ENCODE measurements at regions not wholly inside any gene's neighbourhood (a gene's known extent, or its start where the extent isn't known, plus 50 kb on each side); places are given as distances from the start of the nearest gene placed in this dataset.

DNA sequence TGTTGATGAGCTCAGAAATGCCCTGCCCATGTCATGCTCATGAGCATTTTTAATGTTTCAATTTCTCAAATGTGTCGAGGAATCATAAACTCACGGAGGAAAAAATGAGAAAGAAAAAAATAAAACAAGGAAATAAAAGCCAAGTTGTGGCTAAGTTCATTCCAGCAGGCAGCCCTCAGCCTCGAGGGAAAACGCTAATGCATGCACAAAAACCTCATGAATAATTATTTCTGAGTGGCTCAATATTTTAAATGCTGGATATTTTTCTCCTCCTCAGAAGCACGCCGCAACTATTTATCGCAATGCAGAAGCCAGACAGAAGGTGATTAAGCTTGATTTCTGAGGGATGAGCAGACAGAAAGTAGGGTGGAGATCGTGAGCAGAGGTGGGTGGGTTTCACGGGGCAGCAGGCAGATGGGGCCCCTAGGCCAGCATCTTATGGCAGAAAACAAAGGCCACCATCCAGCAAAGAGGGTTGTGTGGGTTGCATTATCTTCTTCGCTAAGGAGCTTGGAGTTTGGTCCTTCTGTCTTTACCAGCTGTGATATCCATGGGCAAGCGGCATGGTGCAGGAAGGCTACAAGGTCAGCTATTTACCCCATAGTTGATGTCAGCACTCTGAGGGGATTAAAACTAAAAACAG, 151.5 kb upstream of the LRFN2 start:
- no peaks in the 10 kb centered on the region for H3K27me3 ChIP-seq
- no peak for DNase-seq
- H3K9me3 ChIP-seq: no peaks in the 10 kb centered on the region
- no peaks in the 10 kb centered on the region for H3K36me3 ChIP-seq
- no peak overlapping the region for H3K4me3 ChIP-seq

- H3K9me3 ChIP-seq: no peaks in the 10 kb centered on the region
- no peaks in the 10 kb centered on the region for H3K27me3 ChIP-seq
- no peak overlapping the region for H3K4me3 ChIP-seq
- no peaks in the 10 kb centered on the region for H3K36me3 ChIP-seq
- no peak for DNase-seq
These were observed 148.4 kb upstream of the LRFN2 start for GRCh38 chr6:40735521-40735920.

GRCh38 chr6:40735121-40735520, 148.0 kb upstream of the LRFN2 start:
- no peaks in the 10 kb centered on the region for H3K9me3 ChIP-seq
- H3K27me3 ChIP-seq: no peaks in the 10 kb centered on the region
- H3K36me3 ChIP-seq: no peaks in the 10 kb centered on the region
- no peak overlapping the region for H3K4me3 ChIP-seq
- no peak for DNase-seq

- Histone ChIP-seq H3K9me3 (no peaks in the 10 kb centered on the region), H3K27me3 (no peaks in the 10 kb centered on the region), H3K36me3 (no peaks in the 10 kb centered on the region), H3K4me3 (no peak overlapping the region)
- no peak for DNase-seq
These were observed 147.4 kb upstream of the LRFN2 start for GRCh38 chr6:40734607-40735006.

DNA sequence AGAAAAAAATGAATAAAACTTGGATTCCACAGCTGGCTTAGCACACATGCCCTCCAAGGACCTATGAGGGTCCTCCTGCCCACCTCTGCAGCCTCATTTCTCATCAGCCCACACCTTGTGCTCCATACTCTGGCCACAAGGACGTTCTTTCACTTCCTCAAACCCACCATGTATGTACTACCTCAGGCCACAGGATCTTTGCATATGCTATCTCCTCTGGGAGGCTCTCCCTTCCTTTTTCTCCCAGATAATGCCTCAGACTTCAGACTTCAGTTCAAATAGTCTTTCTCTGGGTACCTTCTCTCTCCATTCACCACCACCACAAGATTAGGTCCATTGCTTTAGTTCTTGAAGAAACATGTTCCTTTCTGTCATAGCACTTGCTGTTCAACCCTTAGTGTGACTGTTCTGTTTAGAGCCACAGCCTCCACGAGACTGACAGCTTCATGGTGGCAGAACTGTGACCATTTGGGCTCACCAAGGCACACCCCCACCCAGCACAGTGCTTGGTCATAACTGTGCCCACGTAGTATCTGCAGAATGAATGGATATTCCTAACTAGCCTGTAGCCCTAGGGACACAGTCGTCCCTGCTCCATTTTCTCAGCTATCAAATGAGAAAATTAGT, 146.7 kb upstream of the LRFN2 start:
- Histone ChIP-seq H3K27me3 (no peaks in the 10 kb centered on the region), H3K9me3 (no peaks in the 10 kb centered on the region), H3K36me3 (no peaks in the 10 kb centered on the region), H3K4me3 (no peak overlapping the region)
- no peak for DNase-seq

- no peak for DNase-seq
- Histone ChIP-seq H3K36me3 (no peaks in the 10 kb centered on the region), H3K9me3 (no peaks in the 10 kb centered on the region), H3K4me3 (no peak overlapping the region), H3K27me3 (no peaks in the 10 kb centered on the region)
These were observed 146.1 kb upstream of the LRFN2 start for GRCh38 chr6:40733290-40733689.

DNA sequence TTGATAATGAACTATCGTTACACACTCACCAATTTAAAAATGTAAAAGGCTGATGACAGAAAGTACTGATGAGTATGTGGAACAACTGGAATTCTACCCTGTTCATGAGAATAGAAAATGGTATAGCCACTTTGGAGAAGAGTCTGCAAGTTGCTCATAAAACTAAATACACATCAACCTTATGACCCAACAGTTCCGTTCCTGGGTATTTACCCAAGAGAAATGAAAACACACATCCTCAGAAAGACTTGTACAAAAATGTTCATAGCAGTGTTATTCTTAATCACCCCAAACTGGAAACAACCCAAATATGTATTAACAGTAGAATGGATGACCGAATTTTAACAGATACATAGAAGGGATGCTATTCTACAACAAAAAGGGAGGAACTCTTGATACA, 145.7 kb upstream of the LRFN2 start:
- Histone ChIP-seq H3K4me3 (no peak overlapping the region), H3K9me3 (no peaks in the 10 kb centered on the region), H3K27me3 (no peaks in the 10 kb centered on the region), H3K36me3 (no peaks in the 10 kb centered on the region)
- DNase-seq: no peak

DNA sequence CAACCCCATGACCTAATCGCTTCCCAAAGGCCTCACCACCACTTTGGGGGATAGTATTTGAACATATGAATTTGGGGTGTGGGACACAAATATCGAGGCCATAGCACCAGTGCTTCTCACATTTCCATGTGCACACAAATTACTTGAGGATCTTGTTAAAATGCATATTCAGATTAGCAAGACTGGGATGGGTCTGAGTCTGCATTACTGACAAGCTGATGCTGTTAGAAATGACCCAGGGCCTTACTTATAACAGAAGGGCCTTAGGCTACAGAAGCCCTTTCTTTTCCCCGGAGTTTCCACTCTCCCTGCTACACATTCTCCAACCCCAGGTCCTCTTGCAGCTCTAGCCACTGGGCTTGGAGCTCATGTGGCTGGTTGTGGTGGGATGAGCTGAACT, 141.5 kb upstream of the LRFN2 start:
- no peak for DNase-seq
- no peak overlapping the region for H3K4me3 ChIP-seq
- H3K9me3 ChIP-seq: no peaks in the 10 kb centered on the region
- H3K27me3 ChIP-seq: no peaks in the 10 kb centered on the region
- H3K36me3 ChIP-seq: no peaks in the 10 kb centered on the region

DNA sequence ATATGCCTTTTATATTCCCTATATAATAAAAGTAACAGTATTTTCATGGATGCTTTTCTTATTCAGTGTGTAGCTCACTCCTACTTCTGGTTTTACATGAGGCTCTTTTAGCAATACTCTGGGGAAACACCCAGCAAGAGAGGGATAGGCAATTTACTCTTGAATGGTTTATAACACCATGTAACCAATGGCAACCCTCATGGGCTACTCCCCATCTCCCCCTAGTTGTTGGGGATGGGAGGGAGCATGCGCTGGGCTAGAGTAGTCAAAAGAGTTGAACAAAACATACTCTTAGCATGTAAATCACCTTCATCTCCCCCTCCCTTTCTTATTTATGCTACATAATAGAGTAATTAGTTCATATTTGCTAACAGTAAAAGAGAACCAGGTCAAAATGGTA, 140.1 kb upstream of the LRFN2 start:
- H3K9me3 ChIP-seq: no peaks in the 10 kb centered on the region
- H3K36me3 ChIP-seq: no peaks in the 10 kb centered on the region

DNA sequence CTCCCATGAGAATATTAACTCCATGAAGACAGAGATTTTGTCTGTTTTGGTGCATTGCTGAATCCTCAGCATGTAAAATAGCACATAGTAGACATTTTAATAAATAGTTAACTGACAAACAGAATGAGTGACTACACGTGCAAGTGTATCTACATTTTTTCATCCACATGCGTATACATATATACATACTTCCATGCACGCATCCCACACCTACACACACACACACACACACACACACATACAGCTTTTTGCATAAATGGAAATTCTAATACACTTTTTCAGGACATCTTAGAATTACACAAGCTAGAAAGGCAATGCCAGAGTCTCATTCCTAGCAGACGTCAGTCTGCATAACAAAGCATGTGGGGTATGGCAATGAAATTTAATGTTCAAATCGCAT, 139.7 kb upstream of the LRFN2 start:
- no peak overlapping the region for H3K4me3 ChIP-seq
- H3K9me3 ChIP-seq: no peaks in the 10 kb centered on the region
- no peaks in the 10 kb centered on the region for H3K27me3 ChIP-seq
- DNase-seq: no peak
- H3K36me3 ChIP-seq: no peaks in the 10 kb centered on the region

More for the DNA sequence above, 140.1 kb upstream of the LRFN2 start:
- H3K4me3 ChIP-seq: no peak overlapping the region
- no peak for DNase-seq
- H3K27me3 ChIP-seq: no peaks in the 10 kb centered on the region

DNA sequence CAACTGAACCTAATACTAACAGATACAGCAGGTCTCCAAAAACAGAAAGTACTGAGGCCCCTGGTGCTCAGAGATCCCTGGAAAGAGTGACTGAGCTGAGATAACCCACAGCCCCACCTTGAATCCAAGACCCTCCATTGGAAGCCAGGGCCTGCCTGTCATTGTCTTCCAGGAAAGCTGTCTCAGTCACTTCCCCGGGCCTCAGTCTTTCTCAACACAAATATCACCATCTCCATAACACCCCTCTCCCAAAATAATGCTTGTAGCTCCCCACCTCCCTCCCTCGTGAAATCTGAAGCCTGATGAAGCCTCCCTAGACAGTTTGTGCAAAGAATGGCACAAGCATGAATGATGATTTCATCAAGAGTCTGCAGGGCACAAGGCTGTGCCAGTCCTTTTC, 138.2 kb upstream of the LRFN2 start:
- Histone ChIP-seq H3K4me3 (no peak overlapping the region), H3K36me3 (no peaks in the 10 kb centered on the region), H3K9me3 (no peaks in the 10 kb centered on the region), H3K27me3 (no peaks in the 10 kb centered on the region)
- no peak for DNase-seq

DNA sequence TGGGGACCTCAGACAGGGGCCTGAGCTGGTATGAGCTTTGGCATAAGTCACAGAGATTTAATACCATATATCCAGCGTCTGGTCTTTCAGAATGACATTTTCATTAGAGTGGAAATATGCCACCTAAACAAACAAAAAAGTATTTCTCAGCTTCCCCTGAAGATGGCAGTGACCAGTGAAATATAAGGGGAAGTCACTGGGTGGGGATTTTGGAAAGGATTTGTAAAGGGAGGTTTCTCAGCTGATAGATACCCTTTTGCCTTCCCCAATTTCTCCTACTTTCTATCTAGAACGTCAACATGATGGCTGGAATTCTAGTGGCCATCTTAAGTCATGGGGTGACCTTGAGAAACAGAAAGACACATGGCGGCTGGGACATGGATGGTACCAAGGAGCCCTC, 137.7 kb upstream of the LRFN2 start:
- Histone ChIP-seq H3K9me3 (no peaks in the 10 kb centered on the region), H3K36me3 (no peaks in the 10 kb centered on the region), H3K27me3 (no peaks in the 10 kb centered on the region), H3K4me3 (no peak overlapping the region)
- no peak for DNase-seq

GRCh38 chr6:40723967-40724366, 136.8 kb upstream of the LRFN2 start:
- no peaks in the 10 kb centered on the region for H3K9me3 ChIP-seq
- no peak for DNase-seq

GRCh38 chr6:40722553-40723258, 135.5 kb upstream of the LRFN2 start:
- H3K4me3 ChIP-seq: no peak overlapping the region
- H3K36me3 ChIP-seq: no peaks in the 10 kb centered on the region
- DNase-seq: no peak
- no peaks in the 10 kb centered on the region for H3K9me3 ChIP-seq
- H3K27me3 ChIP-seq: no peaks in the 10 kb centered on the region

More at GRCh38 chr6:40723967-40724366, 136.8 kb upstream of the LRFN2 start:
- Histone ChIP-seq H3K36me3 (no peaks in the 10 kb centered on the region), H3K4me3 (no peak overlapping the region), H3K27me3 (no peaks in the 10 kb centered on the region)

DNA sequence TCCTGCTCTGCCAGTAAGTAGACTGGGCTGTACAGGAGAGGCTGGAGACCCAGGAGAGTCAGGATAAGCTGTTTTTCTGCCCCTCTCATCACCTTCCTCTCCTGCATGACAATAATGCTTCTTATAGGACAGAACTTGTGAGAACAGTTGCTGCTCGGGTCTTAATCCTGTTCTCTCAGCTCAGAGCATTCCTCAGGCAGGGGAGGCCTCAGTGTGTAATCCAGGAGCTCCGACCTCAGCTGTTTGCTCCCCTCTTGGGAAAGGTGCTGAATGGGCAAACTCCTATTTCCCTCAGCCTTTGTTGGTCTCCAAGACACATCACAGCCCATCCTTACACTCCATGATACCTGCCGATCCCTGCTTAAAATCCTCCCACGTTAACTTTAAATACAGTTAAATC, 134.9 kb upstream of the LRFN2 start:
- Histone ChIP-seq H3K36me3 (no peaks in the 10 kb centered on the region), H3K27me3 (no peaks in the 10 kb centered on the region), H3K4me3 (no peak overlapping the region), H3K9me3 (no peaks in the 10 kb centered on the region)
- DNase-seq: no peak

- DNase-seq: no peak
These were observed 134.2 kb upstream of the LRFN2 start for GRCh38 chr6:40721271-40721952.

DNA sequence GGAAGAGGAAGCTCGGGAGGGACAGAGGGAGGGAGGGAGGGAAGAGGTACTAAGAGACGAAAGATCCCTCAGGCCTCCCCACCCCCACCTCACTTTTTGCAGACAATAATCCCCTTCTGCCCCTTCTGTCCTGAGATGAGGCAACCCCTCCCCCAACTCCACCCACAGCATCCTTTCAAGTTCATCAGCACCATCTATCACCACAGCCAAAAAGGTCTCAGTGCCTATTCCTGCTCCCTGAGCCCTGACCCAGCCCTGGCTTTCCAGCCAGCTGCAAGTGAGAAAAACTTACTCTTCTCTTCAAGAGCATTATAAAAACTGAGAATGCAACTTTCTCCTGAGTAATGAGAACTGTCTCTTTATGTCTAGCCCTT, 133.2 kb upstream of the LRFN2 start:
- no peak for DNase-seq
- Histone ChIP-seq H3K27me3 (no peaks in the 10 kb centered on the region), H3K36me3 (no peaks in the 10 kb centered on the region), H3K4me3 (no peak overlapping the region), H3K9me3 (no peaks in the 10 kb centered on the region)

More at GRCh38 chr6:40721271-40721952, 134.2 kb upstream of the LRFN2 start:
- no peaks in the 10 kb centered on the region for H3K27me3 ChIP-seq
- H3K4me3 ChIP-seq: no peak overlapping the region
- H3K9me3 ChIP-seq: no peaks in the 10 kb centered on the region
- no peaks in the 10 kb centered on the region for H3K36me3 ChIP-seq

All from MG63 (cell line).